Subcutaneous abdominal adipose tissue (tissue), 5 donors: ENCODE measurements at regions not wholly inside any gene's neighbourhood (a gene's known extent, or its start where the extent isn't known, plus 50 kb on each side); places are given as distances from the start of the nearest gene placed in this dataset.
A peak's percentile ranks its signal among the peaks of the same experiment; 100 is the strongest.

ENCODE experiments used
- H3K27ac ChIP-seq: one replicate; pipeline ENCODE4 v1.7.0; 2013; ENCODE audit warnings: low read depth, mild to moderate bottlenecking, inconsistent platforms, low read length, moderate library complexity
- H3K27me3 ChIP-seq, 5 donors: one replicate each; pipeline ENCODE4 v1.7.0; 2013; ENCODE audit warnings: low read length in 5 of 5, inconsistent platforms in 1 of 5; ENCODE audit not compliant: control insufficient read depth in 5 of 5, insufficient read depth in 4 of 5
- H3K36me3 ChIP-seq, 5 donors: one replicate each; pipeline ENCODE4 v1.7.0; 2013; ENCODE audit warnings: low read length in 5 of 5; ENCODE audit not compliant: control insufficient read depth in 5 of 5, insufficient read depth in 5 of 5
- H3K4me1 ChIP-seq, 5 donors: one replicate each; pipeline ENCODE4 v1.7.0; 2013; ENCODE audit warnings: low read length in 5 of 5, mild to moderate bottlenecking in 3 of 5, moderate library complexity in 1 of 5; ENCODE audit not compliant: control insufficient read depth in 5 of 5, insufficient read depth in 5 of 5
- H3K4me3 ChIP-seq, 5 donors: one replicate each; pipeline ENCODE4 v1.7.0; 2013; ENCODE audit warnings: low read length in 5 of 5, low read depth in 1 of 5
- H3K9ac ChIP-seq, 5 donors: one replicate each; pipeline ENCODE4 v1.7.0; 2013; ENCODE audit warnings: low read length in 5 of 5, mild to moderate bottlenecking in 4 of 5, moderate library complexity in 3 of 5
- H3K9me3 ChIP-seq, 5 donors: one replicate each; pipeline ENCODE4 v1.7.0; 2013; ENCODE audit warnings: low read length in 5 of 5; ENCODE audit not compliant: control insufficient read depth in 5 of 5
- donor health status: healthy.
- donor health status: healthy.
- donor health status: healthy.
- donor health status: healthy.
- donor health status: healthy.

DNA sequence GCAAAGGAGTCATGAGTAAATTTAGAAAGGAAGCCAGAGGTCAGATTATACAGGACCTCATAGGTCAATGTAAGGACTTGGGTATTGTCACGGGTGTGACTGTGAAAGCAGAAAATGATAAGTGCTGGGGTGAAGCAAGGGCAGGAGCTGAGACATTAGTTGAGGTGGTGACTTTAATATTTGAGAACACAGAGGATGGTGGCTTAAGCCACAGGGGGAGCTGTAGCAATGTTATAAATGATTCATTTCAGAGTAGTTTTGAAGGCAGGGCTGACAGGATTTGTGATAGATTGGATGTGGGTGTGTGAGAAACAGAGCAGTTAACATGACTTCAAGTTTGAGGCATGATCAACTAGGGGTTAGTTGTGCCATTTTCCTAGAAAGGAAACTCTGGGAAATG, 659.9 kb downstream of the EPM2A start:
- no peak overlapping the region for H3K4me3 ChIP-seq

DNA sequence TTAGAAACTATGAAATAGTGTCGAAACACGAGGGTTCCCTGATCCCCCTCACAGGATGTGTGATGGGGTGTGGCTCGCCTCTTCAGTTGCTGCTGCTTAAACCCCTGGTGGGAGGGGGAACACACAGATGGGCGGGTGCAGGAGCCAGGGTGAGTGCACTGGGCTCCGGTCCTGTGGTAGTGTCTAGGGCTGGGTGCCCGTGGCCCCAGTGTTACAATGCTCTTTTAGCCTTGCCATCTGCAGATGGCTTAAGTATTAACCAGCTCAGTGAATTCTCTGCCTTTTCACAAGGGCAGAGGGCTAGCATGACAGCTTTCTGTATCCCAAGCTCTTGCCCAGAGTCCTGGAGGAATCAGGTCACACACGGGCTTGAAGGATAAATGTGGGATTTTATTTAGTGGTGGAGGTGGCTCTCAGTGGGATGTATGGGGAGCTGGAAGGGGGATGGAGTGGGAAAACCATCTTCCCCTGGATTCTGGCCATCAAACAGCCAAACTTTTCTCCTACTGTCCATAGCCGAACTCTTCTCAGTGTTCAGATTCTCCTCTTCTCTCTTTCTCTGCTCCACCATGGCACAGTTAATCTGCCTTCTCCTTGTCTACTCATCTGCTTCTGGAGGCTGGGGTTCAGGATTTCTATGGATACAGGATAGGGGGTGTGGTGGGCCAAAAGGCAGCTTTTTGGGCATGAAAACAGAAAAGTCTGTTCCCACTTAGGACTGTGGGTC, 659.0 kb downstream of the EPM2A start:
- Histone ChIP-seq H3K9ac (no peak overlapping the region), H3K27ac (no peak overlapping the region), H3K36me3 (no peaks in the 10 kb centered on the region), H3K4me3 (no peak overlapping the region), H3K27me3 (no peaks in the 10 kb centered on the region), H3K4me1 (peaks cover 0 to 11% (median 0%) of the 10 kb centered on the region in 5 donors), H3K9me3 (peaks cover 0 to 8% (median 0%) of the 10 kb centered on the region in 5 donors)

More for the DNA sequence above, 659.9 kb downstream of the EPM2A start:
- H3K9me3 ChIP-seq: peaks cover 0 to 8% (median 0%) of the 10 kb centered on the region in 5 donors
- peaks cover 0 to 7% (median 0%) of the 10 kb centered on the region in 5 donors for H3K4me1 ChIP-seq
- H3K27me3 ChIP-seq: no peaks in the 10 kb centered on the region
- no peak overlapping the region for H3K9ac ChIP-seq
- no peak overlapping the region for H3K27ac ChIP-seq
- H3K36me3 ChIP-seq: no peaks in the 10 kb centered on the region

DNA sequence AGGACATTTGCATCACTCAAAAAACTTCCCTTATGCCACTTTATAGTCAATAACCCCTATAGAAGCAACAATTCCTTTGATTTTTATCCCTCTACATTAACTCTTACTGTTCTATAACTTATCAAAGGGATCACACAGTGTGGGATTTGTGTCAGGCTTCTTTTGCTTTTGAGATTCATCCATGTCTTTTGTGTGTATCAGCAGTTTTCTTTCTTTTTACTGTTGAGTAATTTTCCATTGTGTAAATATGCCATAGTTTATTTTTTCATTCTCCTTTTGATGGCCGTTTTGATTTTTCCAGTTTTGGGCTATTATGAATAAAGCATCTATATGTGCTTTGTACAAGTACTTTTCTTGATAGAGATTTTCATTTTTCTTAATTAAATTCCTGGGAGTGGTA, 657.9 kb downstream of the EPM2A start:
- H3K4me1 ChIP-seq: peaks cover 0 to 11% (median 0%) of the 10 kb centered on the region in 5 donors
- H3K9me3 ChIP-seq: peaks cover 0 to 8% (median 0%) of the 10 kb centered on the region in 5 donors
- H3K4me3 ChIP-seq: no peak overlapping the region
- no peak overlapping the region for H3K9ac ChIP-seq
- no peaks in the 10 kb centered on the region for H3K36me3 ChIP-seq
- no peak overlapping the region for H3K27ac ChIP-seq
- no peaks in the 10 kb centered on the region for H3K27me3 ChIP-seq

DNA sequence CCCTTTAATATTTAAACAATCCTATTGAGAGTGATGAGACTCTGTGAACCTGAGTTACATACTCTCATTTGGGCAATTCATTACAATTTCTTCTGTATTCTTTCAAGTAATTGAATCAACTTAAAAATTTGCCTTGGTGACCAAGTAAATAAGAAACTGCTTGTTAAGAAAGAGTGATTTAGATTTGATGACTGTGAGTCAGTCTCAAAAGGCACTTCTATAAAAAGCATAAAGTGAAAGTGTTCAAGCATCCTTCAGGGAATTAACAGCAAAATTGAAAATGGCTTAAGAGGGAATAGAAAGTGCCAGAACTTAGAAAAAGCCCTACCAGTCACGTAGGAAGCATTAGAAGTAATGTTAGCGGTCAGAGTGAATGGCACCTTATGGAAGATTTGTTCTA, 654.7 kb downstream of the EPM2A start:
- Histone ChIP-seq H3K27me3 (no peaks in the 10 kb centered on the region), H3K9me3 (peaks cover 0 to 3% (median 0%) of the 10 kb centered on the region in 5 donors), H3K27ac (peak overlapping the region; percentile 27), H3K4me1 (peaks cover 0 to 11% (median 0%) of the 10 kb centered on the region in 5 donors), H3K36me3 (no peaks in the 10 kb centered on the region), H3K9ac (no peak overlapping the region), H3K4me3 (no peak overlapping the region)

DNA sequence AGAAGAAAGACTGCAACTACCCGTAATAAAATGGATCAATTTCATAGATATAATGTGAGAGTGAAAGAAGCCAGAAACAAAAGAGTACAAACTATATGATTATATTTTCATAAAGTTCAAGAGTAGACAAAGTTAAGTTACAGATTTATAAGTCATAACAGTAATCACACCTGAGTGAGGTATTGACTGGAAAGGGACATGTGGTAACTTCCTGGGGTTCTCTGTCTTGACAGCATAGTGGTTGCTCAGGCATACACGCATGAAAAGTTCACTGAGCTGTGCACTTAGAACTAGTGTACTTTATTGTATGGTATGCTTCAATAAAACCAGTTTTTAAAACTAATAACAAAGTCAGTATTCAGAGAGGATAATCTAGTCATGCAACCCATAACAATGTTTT, 653.6 kb downstream of the EPM2A start:
- no peaks in the 10 kb centered on the region for H3K9me3 ChIP-seq
- no peak overlapping the region for H3K27ac ChIP-seq
- no peak overlapping the region for H3K9ac ChIP-seq
- no peaks in the 10 kb centered on the region for H3K27me3 ChIP-seq
- H3K4me1 ChIP-seq: peaks cover 0 to 20% (median 0%) of the 10 kb centered on the region in 5 donors
- no peaks in the 10 kb centered on the region for H3K36me3 ChIP-seq
- no peak overlapping the region for H3K4me3 ChIP-seq

DNA sequence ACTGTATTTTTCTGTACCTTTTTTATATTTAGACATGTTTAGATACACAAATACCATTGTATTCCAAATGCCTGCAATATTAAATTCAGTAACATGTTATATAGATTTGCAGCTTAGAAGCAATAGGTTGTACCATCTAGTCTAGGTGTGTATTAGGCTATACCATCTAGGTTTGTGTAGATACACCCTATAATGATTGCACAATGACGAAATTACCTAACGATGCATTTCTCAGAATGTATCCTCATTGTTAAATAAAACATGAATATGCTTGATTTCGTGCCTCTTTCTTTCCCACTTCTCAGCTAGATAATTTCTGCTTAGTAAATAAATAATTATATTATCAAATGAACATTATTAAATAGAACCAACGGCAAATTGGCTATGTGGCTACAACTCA, 653.0 kb downstream of the EPM2A start:
- no peak overlapping the region for H3K4me3 ChIP-seq
- no peak overlapping the region for H3K27ac ChIP-seq
- H3K9ac ChIP-seq: no peak overlapping the region
- no peaks in the 10 kb centered on the region for H3K27me3 ChIP-seq
- no peaks in the 10 kb centered on the region for H3K36me3 ChIP-seq
- H3K9me3 ChIP-seq: no peaks in the 10 kb centered on the region
- peaks cover 0 to 17% (median 0%) of the 10 kb centered on the region in 5 donors for H3K4me1 ChIP-seq

DNA sequence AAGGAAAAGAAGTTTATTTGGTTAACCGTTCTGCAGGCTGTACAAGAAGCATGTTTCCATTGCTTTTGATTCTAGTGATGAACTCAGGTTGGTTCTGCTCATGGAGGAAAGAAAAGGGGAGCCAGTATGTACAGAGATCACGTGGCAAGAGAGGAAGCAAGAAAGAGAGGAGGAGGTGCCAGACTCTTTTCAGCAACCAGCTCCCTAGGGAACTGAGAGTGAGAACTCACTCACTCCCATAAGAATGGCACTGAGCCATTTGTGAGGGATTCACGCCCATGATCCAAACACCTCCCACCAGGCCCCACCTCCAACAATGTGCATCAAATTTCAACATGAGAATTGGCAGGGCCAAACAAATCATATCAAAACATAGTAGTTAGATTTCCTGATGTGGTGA, 649.1 kb downstream of the EPM2A start:
- Histone ChIP-seq H3K4me3 (no peak overlapping the region), H3K27me3 (no peaks in the 10 kb centered on the region), H3K36me3 (no peaks in the 10 kb centered on the region), H3K9ac (no peak overlapping the region), H3K9me3 (no peaks in the 10 kb centered on the region), H3K4me1 (peaks cover 0 to 16% (median 0%) of the 10 kb centered on the region in 5 donors), H3K27ac (no peak overlapping the region)

DNA sequence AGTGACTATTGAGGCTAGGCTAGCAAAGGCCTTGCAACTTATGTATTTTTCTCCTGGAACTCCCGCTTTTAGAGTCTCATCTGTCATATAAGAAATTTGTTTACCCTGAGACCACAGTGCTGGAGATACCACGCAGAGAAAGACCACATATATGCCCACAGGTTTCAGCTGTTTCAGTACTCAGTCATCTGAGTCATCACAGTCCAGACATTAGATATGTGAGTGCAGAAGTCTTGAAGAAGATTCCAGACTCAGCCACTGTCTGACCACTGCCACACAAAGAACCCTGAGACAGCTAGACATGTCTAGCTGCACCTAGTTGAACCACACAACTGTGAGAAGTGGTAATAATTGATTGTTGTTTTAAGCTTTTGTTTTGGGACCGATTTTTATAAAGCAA, 648.3 kb downstream of the EPM2A start:
- Histone ChIP-seq H3K27me3 (no peaks in the 10 kb centered on the region), H3K4me1 (peaks cover 0 to 24% (median 0%) of the 10 kb centered on the region in 5 donors)

DNA sequence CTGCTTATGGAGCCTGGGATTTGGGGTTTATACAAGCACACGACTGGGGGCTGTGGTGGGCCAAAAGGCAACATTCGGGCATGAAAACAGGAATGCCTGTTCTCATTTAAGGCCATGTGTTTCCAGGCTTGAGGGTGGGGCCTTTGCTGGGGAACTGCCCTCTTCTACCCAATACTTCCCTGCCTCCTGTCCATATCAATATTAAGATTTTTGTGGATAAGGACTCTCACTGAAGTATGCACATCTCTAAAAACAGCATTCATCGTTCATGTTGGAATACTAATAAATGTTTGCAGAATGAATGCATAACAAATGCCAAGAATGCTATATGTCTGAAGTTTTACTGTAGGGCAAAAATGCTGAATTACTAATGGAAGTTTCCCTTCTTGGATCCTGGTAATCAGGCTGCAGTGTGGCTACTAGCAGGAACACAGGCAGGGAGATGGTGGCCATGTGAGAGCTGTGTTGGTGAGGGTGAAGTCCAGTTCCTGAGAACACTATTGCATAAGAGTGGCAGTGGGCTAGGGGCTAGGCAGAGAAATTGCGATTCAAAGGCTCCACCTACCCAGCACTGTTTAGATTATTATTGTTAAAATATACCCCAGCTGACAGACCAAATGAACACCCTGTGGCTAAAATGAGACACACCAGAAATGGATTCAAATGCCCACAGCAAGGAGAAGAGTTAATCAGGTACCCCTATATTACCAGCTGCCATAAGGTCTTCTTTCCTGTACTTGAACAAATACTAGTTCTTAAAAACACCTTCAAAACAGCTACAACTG, 644.3 kb downstream of the EPM2A start:
- no peaks in the 10 kb centered on the region for H3K36me3 ChIP-seq
- no peak overlapping the region for H3K4me3 ChIP-seq
- H3K9me3 ChIP-seq: no peaks in the 10 kb centered on the region
- peaks cover 0 to 22% (median 0%) of the 10 kb centered on the region in 5 donors for H3K4me1 ChIP-seq
- H3K27ac ChIP-seq: no peak overlapping the region
- H3K27me3 ChIP-seq: no peaks in the 10 kb centered on the region
- H3K9ac ChIP-seq: no peak overlapping the region

More for the DNA sequence above, 648.3 kb downstream of the EPM2A start:
- H3K27ac ChIP-seq: no peak overlapping the region
- no peak overlapping the region for H3K4me3 ChIP-seq
- no peak overlapping the region for H3K9ac ChIP-seq
- H3K9me3 ChIP-seq: no peaks in the 10 kb centered on the region
- no peaks in the 10 kb centered on the region for H3K36me3 ChIP-seq

DNA sequence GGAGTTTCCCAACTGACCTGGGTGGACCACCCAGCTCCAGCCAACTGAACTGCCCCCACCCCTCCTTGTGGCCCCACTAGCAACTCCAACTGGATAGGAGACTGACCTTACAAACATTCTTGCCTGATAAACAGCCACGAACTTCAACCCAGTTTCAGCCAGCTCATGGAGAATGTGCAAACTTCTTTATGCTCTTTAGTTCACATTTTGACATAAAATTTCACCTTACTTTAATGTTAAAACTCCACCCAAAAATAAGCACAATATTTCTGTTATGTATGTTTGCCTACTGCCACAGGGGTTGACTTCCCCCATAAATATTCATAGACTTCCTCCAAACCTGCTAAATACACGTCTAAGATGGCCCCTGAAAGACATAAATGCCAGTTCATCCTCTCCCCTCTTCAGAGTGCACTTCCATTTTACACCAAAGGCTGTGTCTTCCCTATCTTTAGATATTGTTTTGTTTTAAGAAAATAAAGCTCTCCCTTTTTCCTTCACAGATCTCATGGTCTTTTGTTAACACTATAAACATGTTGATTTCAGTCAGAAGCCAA, 643.7 kb downstream of the EPM2A start:
- no peak overlapping the region for H3K27ac ChIP-seq
- H3K9me3 ChIP-seq: no peaks in the 10 kb centered on the region

More for the DNA sequence above, 643.7 kb downstream of the EPM2A start:
- no peak overlapping the region for H3K4me3 ChIP-seq
- no peaks in the 10 kb centered on the region for H3K36me3 ChIP-seq
- peaks cover 0 to 16% (median 0%) of the 10 kb centered on the region in 5 donors for H3K4me1 ChIP-seq
- no peak overlapping the region for H3K9ac ChIP-seq
- H3K27me3 ChIP-seq: no peaks in the 10 kb centered on the region
